ENCODE measurements at regions not wholly inside any gene's neighbourhood (a gene's known extent, or its start where the extent isn't known, plus 50 kb on each side); places are given as distances from the start of the nearest gene placed in this dataset.

DNA sequence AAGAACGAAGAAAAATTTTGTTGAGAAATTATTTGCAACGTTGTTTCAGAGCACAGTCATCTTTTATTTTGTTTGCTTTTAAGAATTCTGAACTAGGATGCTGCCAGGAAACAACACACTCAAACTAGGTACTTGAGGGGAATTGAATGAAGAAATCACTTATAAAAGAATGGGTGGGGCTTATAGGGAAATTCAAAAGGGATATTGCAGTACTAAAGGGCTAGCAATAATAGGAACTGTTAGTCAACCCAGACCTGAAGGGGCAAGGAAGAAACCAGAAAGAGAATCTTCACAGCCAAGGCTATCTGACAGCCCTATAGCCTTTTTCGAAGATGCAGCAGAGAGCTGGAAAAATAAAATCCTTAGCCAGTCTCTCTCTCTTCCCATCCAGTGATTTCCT lies 179.3 kb downstream of the RPRM start:
- H3K79me2 ChIP-seq (ENCODE audit: insufficient read depth, low read length) = no peaks in the 10 kb centered on the region
- TF ChIP-seq EZH2 (IDR thresholded peaks at IDR 0.05; ENCODE audit: borderline replicate concordance, low read depth, low read length, severe bottlenecking) = no peak
- H3K36me3 ChIP-seq (ENCODE audit: insufficient read depth, low read length) = no peaks in the 10 kb centered on the region
- no peaks in the 10 kb centered on the region for H4K20me1 ChIP-seq (ENCODE audit: insufficient read depth, low read length)
- no peak overlapping the region for H2AFZ ChIP-seq (ENCODE audit: low read depth, low read length)
- H3K27ac ChIP-seq (ENCODE audit: low read length) = no peak overlapping the region
- no peaks in the 10 kb centered on the region for H3K27me3 ChIP-seq (ENCODE audit: insufficient read depth, low read length, poor library complexity)
- H3K4me1 ChIP-seq (ENCODE audit: insufficient read depth, low read length) = no peaks in the 10 kb centered on the region
- H3K4me2 ChIP-seq (ENCODE audit: insufficient read depth, low read length) = no peak overlapping the region
- no peaks in the 10 kb centered on the region for H3K9me3 ChIP-seq (ENCODE audit: insufficient read depth, low read length, severe bottlenecking)
- ATAC-seq (ENCODE audit: insufficient read depth, low read depth) (no peak), DNase-seq (no peak)
- H3K9ac ChIP-seq (ENCODE audit: low read depth, low read length) = no peak overlapping the region
- H3K4me3 ChIP-seq (ENCODE audit: low read depth in 1 of 2, low read length in 2 of 2) = no peak overlapping the region

DNA sequence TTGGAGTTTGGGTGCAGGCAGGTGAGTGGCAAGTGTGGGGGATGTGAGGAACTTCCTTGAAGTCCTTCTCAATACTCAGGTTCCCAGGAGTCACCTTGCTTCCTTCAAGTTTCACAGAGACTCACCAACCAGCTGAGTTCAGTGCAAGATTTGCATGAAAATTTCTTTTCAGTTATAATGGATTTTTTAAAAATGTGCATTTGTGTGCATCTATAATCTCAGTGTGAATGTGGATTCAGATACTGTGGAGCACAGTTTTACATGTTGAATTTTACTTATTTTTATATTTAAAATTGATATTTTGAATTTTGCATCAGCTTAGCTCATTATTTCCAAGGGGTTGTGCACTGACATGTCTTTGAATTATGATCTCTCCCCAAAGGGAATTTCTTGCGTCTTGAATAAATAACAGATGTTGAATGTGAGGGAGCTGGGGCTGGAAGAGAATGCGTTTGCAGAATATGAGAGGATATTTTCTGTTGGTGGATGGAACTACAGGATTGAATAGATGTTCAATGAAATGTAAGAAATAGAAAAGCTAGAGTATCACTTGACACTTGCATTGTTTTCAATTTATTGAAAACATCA lies 184.3 kb downstream of the RPRM start:
- H3K27me3 ChIP-seq (ENCODE audit: insufficient read depth, low read length, poor library complexity) = no peaks in the 10 kb centered on the region
- no peaks in the 10 kb centered on the region for H3K9me3 ChIP-seq (ENCODE audit: insufficient read depth, low read length, severe bottlenecking)
- H3K4me1 ChIP-seq (ENCODE audit: insufficient read depth, low read length) = no peaks in the 10 kb centered on the region
- no peaks in the 10 kb centered on the region for H3K36me3 ChIP-seq (ENCODE audit: insufficient read depth, low read length)
- TF ChIP-seq, protein P1, sequence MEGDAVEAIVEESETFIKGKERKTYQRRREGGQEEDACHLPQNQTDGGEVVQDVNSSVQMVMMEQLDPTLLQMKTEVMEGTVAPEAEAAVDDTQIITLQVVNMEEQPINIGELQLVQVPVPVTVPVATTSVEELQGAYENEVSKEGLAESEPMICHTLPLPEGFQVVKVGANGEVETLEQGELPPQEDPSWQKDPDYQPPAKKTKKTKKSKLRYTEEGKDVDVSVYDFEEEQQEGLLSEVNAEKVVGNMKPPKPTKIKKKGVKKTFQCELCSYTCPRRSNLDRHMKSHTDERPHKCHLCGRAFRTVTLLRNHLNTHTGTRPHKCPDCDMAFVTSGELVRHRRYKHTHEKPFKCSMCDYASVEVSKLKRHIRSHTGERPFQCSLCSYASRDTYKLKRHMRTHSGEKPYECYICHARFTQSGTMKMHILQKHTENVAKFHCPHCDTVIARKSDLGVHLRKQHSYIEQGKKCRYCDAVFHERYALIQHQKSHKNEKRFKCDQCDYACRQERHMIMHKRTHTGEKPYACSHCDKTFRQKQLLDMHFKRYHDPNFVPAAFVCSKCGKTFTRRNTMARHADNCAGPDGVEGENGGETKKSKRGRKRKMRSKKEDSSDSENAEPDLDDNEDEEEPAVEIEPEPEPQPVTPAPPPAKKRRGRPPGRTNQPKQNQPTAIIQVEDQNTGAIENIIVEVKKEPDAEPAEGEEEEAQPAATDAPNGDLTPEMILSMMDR (IDR thresholded peaks at IDR 0.05; ENCODE audit: borderline replicate concordance, extremely low read depth, low read length, poor library complexity, severe bottlenecking) = no peak
- TF ChIP-seq EZH2 (IDR thresholded peaks at IDR 0.05; ENCODE audit: borderline replicate concordance, low read depth, low read length, severe bottlenecking) = no peak
- no peak for DNase-seq
- no peak overlapping the region for H3K4me2 ChIP-seq (ENCODE audit: insufficient read depth, low read length)
- H3K9ac ChIP-seq (ENCODE audit: low read depth, low read length) = no peak overlapping the region
- ATAC-seq (ENCODE audit: insufficient read depth, low read depth) = no peak
- no peak overlapping the region for H3K27ac ChIP-seq (ENCODE audit: low read length)
- H3K79me2 ChIP-seq (ENCODE audit: insufficient read depth, low read length) = no peaks in the 10 kb centered on the region
- H2AFZ ChIP-seq (ENCODE audit: low read depth, low read length) = no peak overlapping the region
- no peak overlapping the region for H3K4me3 ChIP-seq (ENCODE audit: low read depth in 1 of 2, low read length in 2 of 2)
- no peaks in the 10 kb centered on the region for H4K20me1 ChIP-seq (ENCODE audit: insufficient read depth, low read length)

DNA sequence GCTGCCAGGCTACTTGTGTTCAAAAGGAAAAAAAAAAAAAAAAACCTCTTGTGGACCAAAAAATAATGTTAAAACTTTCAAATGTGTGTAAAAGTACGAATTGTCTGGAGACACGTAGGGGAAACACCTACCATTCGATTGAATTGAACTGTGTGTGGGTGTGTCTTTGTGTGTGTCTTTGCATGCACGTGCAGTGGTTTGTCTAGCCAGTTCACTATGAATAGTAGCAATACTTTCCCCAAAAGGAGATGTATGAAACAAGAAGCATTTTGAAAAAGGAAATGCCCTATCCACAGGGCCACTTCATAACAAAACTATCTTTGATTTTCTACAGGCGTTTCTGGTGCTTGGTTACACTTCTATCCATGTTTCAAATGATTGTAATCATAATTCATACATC lies 186.8 kb downstream of the RPRM start:
- TF ChIP-seq, protein P1 (IDR thresholded peaks at IDR 0.05; ENCODE audit: borderline replicate concordance, extremely low read depth, low read length, poor library complexity, severe bottlenecking) = no peak
- Histone ChIP-seq H4K20me1 (ENCODE audit: insufficient read depth, low read length) (no peaks in the 10 kb centered on the region), H3K9me3 (ENCODE audit: insufficient read depth, low read length, severe bottlenecking) (no peaks in the 10 kb centered on the region), H3K9ac (ENCODE audit: low read depth, low read length) (no peak overlapping the region), H3K4me3 (ENCODE audit: low read depth in 1 of 2, low read length in 2 of 2) (no peak overlapping the region), H3K27me3 (ENCODE audit: insufficient read depth, low read length, poor library complexity) (no peaks in the 10 kb centered on the region), H2AFZ (ENCODE audit: low read depth, low read length) (no peak overlapping the region), H3K27ac (ENCODE audit: low read length) (no peak overlapping the region), H3K4me1 (ENCODE audit: insufficient read depth, low read length) (no peaks in the 10 kb centered on the region), H3K4me2 (ENCODE audit: insufficient read depth, low read length) (no peak overlapping the region), H3K36me3 (ENCODE audit: insufficient read depth, low read length) (no peaks in the 10 kb centered on the region), H3K79me2 (ENCODE audit: insufficient read depth, low read length) (no peaks in the 10 kb centered on the region)
- DNase-seq (no peak), ATAC-seq (ENCODE audit: insufficient read depth, low read depth) (no peak)

- no peaks in the 10 kb centered on the region for H3K27me3 ChIP-seq (ENCODE audit: insufficient read depth, low read length, poor library complexity)
- no peak for ATAC-seq (ENCODE audit: insufficient read depth, low read depth)
- no peak overlapping the region for H3K9ac ChIP-seq (ENCODE audit: low read depth, low read length)
- no peak overlapping the region for H3K4me3 ChIP-seq (ENCODE audit: low read depth in 1 of 2, low read length in 2 of 2)
- TF ChIP-seq EZH2 (IDR thresholded peaks at IDR 0.05; ENCODE audit: borderline replicate concordance, low read depth, low read length, severe bottlenecking) = no peak
- TF ChIP-seq, protein P1 (IDR thresholded peaks at IDR 0.05; ENCODE audit: borderline replicate concordance, extremely low read depth, low read length, poor library complexity, severe bottlenecking) = no peak
- H3K9me3 ChIP-seq (ENCODE audit: insufficient read depth, low read length, severe bottlenecking) = peaks cover 9% of the 10 kb centered on the region
- no peaks in the 10 kb centered on the region for H3K4me1 ChIP-seq (ENCODE audit: insufficient read depth, low read length)
- H3K4me2 ChIP-seq (ENCODE audit: insufficient read depth, low read length) = no peak overlapping the region
- no peaks in the 10 kb centered on the region for H4K20me1 ChIP-seq (ENCODE audit: insufficient read depth, low read length)
- H3K36me3 ChIP-seq (ENCODE audit: insufficient read depth, low read length) = no peaks in the 10 kb centered on the region
- no peak overlapping the region for H2AFZ ChIP-seq (ENCODE audit: low read depth, low read length)
- no peak overlapping the region for H3K27ac ChIP-seq (ENCODE audit: low read length)
- H3K79me2 ChIP-seq (ENCODE audit: insufficient read depth, low read length) = no peaks in the 10 kb centered on the region
- no peak for DNase-seq
These were observed 191.3 kb downstream of the RPRM start for GRCh38 chr2:153287109-153287801.

All from DND-41 (cell line).